IPS DF 4.7 (cell line): ENCODE measurements at regions not wholly inside any gene's neighbourhood (a gene's known extent, or its start where the extent isn't known, plus 50 kb on each side); places are given as distances from the start of the nearest gene placed in this dataset.
"Not testable (repeated sequence)": the region's sequence is repeated elsewhere in the genome, so short reads cannot be mapped to it uniquely, and the experiment has no call there.

Experiments
- DNase-seq: peaks from one replicate; pipeline ENCODE4 v3.0.0-alpha.2; 2013; ENCODE audit warnings: low spot score; ENCODE audit errors: extremely low read depth

- no peak for DNase-seq
Observed at GRCh38 chr11:92122561-92122960, 102.1 kb upstream of the FAT3 start.

GRCh38 chr11:92111287-92111686 lies 113.3 kb upstream of the FAT3 start:
- DNase-seq, result no peak

- no peak for DNase-seq
Observed at GRCh38 chr11:92109466-92109865, 115.2 kb upstream of the FAT3 start.

- DNase-seq, result no peak
Observed at GRCh38 chr11:92107331-92107730, 117.3 kb upstream of the FAT3 start.

- DNase-seq, result peak; percentile 44
Observed at GRCh38 chr11:92104349-92104748, 120.3 kb upstream of the FAT3 start.

- DNase-seq, result no peak
Observed at GRCh38 chr11:92101920-92102319, 122.7 kb upstream of the FAT3 start.

- DNase-seq, result no peak
Observed at GRCh38 chr11:92099183-92099582, 125.4 kb upstream of the FAT3 start.

- no peak for DNase-seq
Observed at GRCh38 chr11:92098172-92098571, 126.4 kb upstream of the FAT3 start.

- DNase-seq, result no peak
Observed at GRCh38 chr11:92087725-92088537, 136.7 kb upstream of the FAT3 start.

- DNase-seq, result no peak
Observed at GRCh38 chr11:92083123-92083522, 141.5 kb upstream of the FAT3 start.

- no peak for DNase-seq
Observed at GRCh38 chr11:92082652-92083051, 142.0 kb upstream of the FAT3 start.

- not testable (repeated sequence) for DNase-seq
Observed at GRCh38 chr11:92074498-92074897, 150.1 kb upstream of the FAT3 start.

GRCh38 chr11:92071660-92072059 lies 153.0 kb upstream of the FAT3 start:
- DNase-seq, result no peak

GRCh38 chr11:92070026-92070889 lies 154.4 kb upstream of the FAT3 start:
- DNase-seq, result no peak

GRCh38 chr11:92067016-92067415 lies 157.6 kb upstream of the FAT3 start:
- DNase-seq, result no peak

GRCh38 chr11:92061456-92062062 lies 163.1 kb upstream of the FAT3 start:
- DNase-seq, result no peak

- DNase-seq, result no peak
Observed at GRCh38 chr11:92057849-92058442, 166.7 kb upstream of the FAT3 start.

GRCh38 chr11:92053216-92053615 lies 171.4 kb upstream of the FAT3 start:
- no peak for DNase-seq

- no peak for DNase-seq
Observed at GRCh38 chr11:92050305-92050704, 174.3 kb upstream of the FAT3 start.

- DNase-seq, result no peak
Observed at GRCh38 chr11:92048415-92048814, 176.2 kb upstream of the FAT3 start.

GRCh38 chr11:92046103-92046502 lies 178.5 kb upstream of the FAT3 start:
- no peak for DNase-seq

- no peak for DNase-seq
Observed at GRCh38 chr11:92045301-92045700, 179.3 kb upstream of the FAT3 start.
